ENCODE measurements at regions not wholly inside any gene's neighbourhood (a gene's known extent, or its start where the extent isn't known, plus 50 kb on each side); places are given as distances from the start of the nearest gene placed in this dataset.

DNA sequence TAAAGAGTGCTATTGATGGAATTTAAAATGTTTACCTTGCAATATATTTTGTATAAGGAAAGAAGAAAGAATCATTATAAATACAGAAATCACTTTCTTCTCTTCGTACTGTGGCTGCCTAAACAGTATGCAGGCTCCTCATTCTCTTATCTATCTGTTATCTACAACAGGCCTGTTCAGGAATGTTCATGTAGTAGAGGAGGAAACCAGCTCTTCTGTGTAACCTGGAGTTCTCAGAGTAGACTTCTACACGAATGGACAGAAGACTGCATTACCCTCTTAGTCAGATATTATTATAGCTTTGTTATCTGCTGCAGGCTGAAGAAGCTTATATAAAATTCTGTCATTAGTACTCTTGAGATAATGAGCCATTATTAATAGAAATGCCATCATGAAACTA, 1225.9 kb upstream of the CNTN5 start:
- TF ChIP-seq JUNB (IDR thresholded peaks at IDR 0.05; ENCODE audit: unreplicated experiment) (no peak), EZH2 (IDR thresholded peaks at IDR 0.05; ENCODE audit: low read depth, unreplicated experiment) (no peak), CTCF (conservative IDR thresholded peaks at IDR 0.05; ENCODE audit: low read depth in 2 of 2) (no peak), NANOG (IDR thresholded peaks at IDR 0.05; ENCODE audit: borderline replicate concordance) (no peak), POLR2AphosphoS5 (IDR thresholded peaks at IDR 0.05; ENCODE audit: low read depth) (no peak), ZNF331 (CRISPR knock-in tag; IDR thresholded peaks at IDR 0.05; ENCODE audit: low read depth) (no peak), EZH2phosphoT487 (IDR thresholded peaks at IDR 0.05; ENCODE audit: unreplicated experiment) (no peak), STAT1 (IDR thresholded peaks at IDR 0.05; ENCODE audit: unreplicated experiment) (no peak), CREB1 (CRISPR knock-in tag; IDR thresholded peaks at IDR 0.05; ENCODE audit: low read depth) (no peak), ZNF114 (CRISPR knock-in tag; IDR thresholded peaks at IDR 0.05) (no peak)
- TF ChIP-seq, protein P1, sequence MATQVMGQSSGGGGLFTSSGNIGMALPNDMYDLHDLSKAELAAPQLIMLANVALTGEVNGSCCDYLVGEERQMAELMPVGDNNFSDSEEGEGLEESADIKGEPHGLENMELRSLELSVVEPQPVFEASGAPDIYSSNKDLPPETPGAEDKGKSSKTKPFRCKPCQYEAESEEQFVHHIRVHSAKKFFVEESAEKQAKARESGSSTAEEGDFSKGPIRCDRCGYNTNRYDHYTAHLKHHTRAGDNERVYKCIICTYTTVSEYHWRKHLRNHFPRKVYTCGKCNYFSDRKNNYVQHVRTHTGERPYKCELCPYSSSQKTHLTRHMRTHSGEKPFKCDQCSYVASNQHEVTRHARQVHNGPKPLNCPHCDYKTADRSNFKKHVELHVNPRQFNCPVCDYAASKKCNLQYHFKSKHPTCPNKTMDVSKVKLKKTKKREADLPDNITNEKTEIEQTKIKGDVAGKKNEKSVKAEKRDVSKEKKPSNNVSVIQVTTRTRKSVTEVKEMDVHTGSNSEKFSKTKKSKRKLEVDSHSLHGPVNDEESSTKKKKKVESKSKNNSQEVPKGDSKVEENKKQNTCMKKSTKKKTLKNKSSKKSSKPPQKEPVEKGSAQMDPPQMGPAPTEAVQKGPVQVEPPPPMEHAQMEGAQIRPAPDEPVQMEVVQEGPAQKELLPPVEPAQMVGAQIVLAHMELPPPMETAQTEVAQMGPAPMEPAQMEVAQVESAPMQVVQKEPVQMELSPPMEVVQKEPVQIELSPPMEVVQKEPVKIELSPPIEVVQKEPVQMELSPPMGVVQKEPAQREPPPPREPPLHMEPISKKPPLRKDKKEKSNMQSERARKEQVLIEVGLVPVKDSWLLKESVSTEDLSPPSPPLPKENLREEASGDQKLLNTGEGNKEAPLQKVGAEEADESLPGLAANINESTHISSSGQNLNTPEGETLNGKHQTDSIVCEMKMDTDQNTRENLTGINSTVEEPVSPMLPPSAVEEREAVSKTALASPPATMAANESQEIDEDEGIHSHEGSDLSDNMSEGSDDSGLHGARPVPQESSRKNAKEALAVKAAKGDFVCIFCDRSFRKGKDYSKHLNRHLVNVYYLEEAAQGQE (IDR thresholded peaks at IDR 0.05; ENCODE audit: unreplicated experiment), result no peak
- TF ChIP-seq, protein P2, sequence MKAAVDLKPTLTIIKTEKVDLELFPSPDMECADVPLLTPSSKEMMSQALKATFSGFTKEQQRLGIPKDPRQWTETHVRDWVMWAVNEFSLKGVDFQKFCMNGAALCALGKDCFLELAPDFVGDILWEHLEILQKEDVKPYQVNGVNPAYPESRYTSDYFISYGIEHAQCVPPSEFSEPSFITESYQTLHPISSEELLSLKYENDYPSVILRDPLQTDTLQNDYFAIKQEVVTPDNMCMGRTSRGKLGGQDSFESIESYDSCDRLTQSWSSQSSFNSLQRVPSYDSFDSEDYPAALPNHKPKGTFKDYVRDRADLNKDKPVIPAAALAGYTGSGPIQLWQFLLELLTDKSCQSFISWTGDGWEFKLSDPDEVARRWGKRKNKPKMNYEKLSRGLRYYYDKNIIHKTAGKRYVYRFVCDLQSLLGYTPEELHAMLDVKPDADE (IDR thresholded peaks at IDR 0.05), result no peak
- TF ChIP-seq, protein P3, sequence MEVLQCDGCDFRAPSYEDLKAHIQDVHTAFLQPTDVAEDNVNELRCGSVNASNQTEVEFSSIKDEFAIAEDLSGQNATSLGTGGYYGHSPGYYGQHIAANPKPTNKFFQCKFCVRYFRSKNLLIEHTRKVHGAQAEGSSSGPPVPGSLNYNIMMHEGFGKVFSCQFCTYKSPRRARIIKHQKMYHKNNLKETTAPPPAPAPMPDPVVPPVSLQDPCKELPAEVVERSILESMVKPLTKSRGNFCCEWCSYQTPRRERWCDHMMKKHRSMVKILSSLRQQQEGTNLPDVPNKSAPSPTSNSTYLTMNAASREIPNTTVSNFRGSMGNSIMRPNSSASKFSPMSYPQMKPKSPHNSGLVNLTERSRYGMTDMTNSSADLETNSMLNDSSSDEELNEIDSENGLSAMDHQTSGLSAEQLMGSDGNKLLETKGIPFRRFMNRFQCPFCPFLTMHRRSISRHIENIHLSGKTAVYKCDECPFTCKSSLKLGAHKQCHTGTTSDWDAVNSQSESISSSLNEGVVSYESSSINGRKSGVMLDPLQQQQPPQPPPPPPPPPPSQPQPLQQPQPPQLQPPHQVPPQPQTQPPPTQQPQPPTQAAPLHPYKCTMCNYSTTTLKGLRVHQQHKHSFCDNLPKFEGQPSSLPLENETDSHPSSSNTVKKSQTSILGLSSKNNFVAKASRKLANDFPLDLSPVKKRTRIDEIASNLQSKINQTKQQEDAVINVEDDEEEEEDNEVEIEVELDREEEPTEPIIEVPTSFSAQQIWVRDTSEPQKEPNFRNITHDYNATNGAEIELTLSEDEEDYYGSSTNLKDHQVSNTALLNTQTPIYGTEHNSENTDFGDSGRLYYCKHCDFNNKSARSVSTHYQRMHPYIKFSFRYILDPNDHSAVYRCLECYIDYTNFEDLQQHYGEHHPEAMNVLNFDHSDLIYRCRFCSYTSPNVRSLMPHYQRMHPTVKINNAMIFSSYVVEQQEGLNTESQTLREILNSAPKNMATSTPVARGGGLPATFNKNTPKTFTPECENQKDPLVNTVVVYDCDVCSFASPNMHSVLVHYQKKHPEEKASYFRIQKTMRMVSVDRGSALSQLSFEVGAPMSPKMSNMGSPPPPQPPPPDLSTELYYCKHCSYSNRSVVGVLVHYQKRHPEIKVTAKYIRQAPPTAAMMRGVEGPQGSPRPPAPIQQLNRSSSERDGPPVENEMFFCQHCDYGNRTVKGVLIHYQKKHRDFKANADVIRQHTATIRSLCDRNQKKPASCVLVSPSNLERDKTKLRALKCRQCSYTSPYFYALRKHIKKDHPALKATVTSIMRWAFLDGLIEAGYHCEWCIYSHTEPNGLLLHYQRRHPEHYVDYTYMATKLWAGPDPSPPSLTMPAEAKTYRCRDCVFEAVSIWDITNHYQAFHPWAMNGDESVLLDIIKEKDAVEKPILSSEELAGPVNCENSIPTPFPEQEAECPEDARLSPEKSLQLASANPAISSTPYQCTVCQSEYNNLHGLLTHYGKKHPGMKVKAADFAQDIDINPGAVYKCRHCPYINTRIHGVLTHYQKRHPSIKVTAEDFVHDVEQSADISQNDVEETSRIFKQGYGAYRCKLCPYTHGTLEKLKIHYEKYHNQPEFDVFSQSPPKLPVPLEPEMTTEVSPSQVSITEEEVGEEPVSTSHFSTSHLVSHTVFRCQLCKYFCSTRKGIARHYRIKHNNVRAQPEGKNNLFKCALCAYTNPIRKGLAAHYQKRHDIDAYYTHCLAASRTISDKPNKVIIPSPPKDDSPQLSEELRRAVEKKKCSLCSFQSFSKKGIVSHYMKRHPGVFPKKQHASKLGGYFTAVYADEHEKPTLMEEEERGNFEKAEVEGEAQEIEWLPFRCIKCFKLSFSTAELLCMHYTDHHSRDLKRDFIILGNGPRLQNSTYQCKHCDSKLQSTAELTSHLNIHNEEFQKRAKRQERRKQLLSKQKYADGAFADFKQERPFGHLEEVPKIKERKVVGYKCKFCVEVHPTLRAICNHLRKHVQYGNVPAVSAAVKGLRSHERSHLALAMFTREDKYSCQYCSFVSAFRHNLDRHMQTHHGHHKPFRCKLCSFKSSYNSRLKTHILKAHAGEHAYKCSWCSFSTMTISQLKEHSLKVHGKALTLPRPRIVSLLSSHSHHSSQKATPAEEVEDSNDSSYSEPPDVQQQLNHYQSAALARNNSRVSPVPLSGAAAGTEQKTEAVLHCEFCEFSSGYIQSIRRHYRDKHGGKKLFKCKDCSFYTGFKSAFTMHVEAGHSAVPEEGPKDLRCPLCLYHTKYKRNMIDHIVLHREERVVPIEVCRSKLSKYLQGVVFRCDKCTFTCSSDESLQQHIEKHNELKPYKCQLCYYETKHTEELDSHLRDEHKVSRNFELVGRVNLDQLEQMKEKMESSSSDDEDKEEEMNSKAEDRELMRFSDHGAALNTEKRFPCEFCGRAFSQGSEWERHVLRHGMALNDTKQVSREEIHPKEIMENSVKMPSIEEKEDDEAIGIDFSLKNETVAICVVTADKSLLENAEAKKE (CRISPR knock-in tag; IDR thresholded peaks at IDR 0.05), result no peak
- Histone ChIP-seq H3K4me1 (ENCODE audit: insufficient read depth) (no peaks in the 10 kb centered on the region), H3K27ac (ENCODE audit: low read depth) (no peak overlapping the region), H3K4me2 (no peak overlapping the region), H3K79me2 (replicated peaks; ENCODE audit: insufficient read depth) (no peaks in the 10 kb centered on the region), H3K4me3 (no peak overlapping the region), H4K20me1 (replicated peaks; ENCODE audit: insufficient read depth) (no peaks in the 10 kb centered on the region), H2AFZ (no peak overlapping the region), H3K36me3 (ENCODE audit: insufficient read depth) (no peaks in the 10 kb centered on the region), H3K27me3 (ENCODE audit: insufficient read depth) (no peaks in the 10 kb centered on the region), H3F3A (replicated peaks; ENCODE audit: low read depth) (no peaks in the 10 kb centered on the region), H3K9me2 (ENCODE audit: insufficient read depth) (peaks cover 5% of the 10 kb centered on the region; the same call in 1 of the 2 replicates)
- H3K9me3 Mint-ChIP-seq, result peaks cover 4% of the 10 kb centered on the region; the same call in 2 of the 3 replicates
- DNase-seq (ENCODE audit: low spot score) (no peak), ATAC-seq (no peak)
- no peak overlapping the region for H3K27ac Mint-ChIP-seq
- H3K36me3 Mint-ChIP-seq (ENCODE audit: low read depth), result peaks cover 9% of the 10 kb centered on the region
- H3K4me1 Mint-ChIP-seq, result no peaks in the 10 kb centered on the region
- H3K4me3 Mint-ChIP-seq, result no peak overlapping the region
- H3K27me3 Mint-ChIP-seq (ENCODE audit: insufficient read depth, low read depth, poor library complexity), result peaks cover 3% of the 10 kb centered on the region

All from GM23338 (cell line).